H9 (cell line): ENCODE measurements at regions not wholly inside any gene's neighbourhood (a gene's known extent, or its start where the extent isn't known, plus 50 kb on each side); places are given as distances from the start of the nearest gene placed in this dataset.

Experiments used
- DNase-seq: peaks from one replicate; pipeline ENCODE4 v3.0.0-alpha.2; 2017
- H2AFZ ChIP-seq: one replicate; pipeline ENCODE4 v1.6.1; 2013; ENCODE audit warnings: mild to moderate bottlenecking, low read length, control low read depth, moderate library complexity
- H2AK5ac ChIP-seq: 2 replicates; pipeline ENCODE4 v1.6.1; 2013; ENCODE audit warnings: low read length, control low read depth, mixed read lengths; ENCODE audit not compliant: insufficient read length
- H2BK120ac ChIP-seq: one replicate; pipeline ENCODE4 v1.6.1; 2013; ENCODE audit warnings: low read depth, mild to moderate bottlenecking, low read length, control low read depth, inconsistent platforms; ENCODE audit not compliant: poor library complexity, severe bottlenecking
- H2BK12ac ChIP-seq: 2 replicates; pipeline ENCODE4 v1.6.1; 2013; ENCODE audit warnings: low read length, control low read depth, mixed read lengths, low read depth; ENCODE audit not compliant: insufficient read length
- H2BK15ac ChIP-seq: 2 replicates; pipeline ENCODE4 v1.6.1; 2013; ENCODE audit warnings: low read depth, low read length, control low read depth
- H2BK20ac ChIP-seq: one replicate; pipeline ENCODE4 v1.6.1; 2013; ENCODE audit warnings: low read depth, mild to moderate bottlenecking, low read length, control low read depth, inconsistent platforms; ENCODE audit not compliant: poor library complexity, severe bottlenecking
- H2BK5ac ChIP-seq: 2 replicates; pipeline ENCODE4 v1.6.1; 2013; ENCODE audit warnings: low read length, control low read depth, mixed read lengths; ENCODE audit not compliant: insufficient read length
- H3K14ac ChIP-seq: 2 replicates; pipeline ENCODE4 v1.6.1; 2013; ENCODE audit warnings: low read length, control low read depth; ENCODE audit not compliant: insufficient read depth
- H3K18ac ChIP-seq: 2 replicates; pipeline ENCODE4 v1.6.1; 2013; ENCODE audit warnings: low read depth, mild to moderate bottlenecking, mixed read lengths, low read length, control low read depth; ENCODE audit not compliant: insufficient read length
- H3K23ac ChIP-seq: 2 replicates; pipeline ENCODE4 v1.6.1; 2013; ENCODE audit warnings: low read length, control low read depth, mixed read lengths, low read depth; ENCODE audit not compliant: insufficient read length
- H3K23me2 ChIP-seq: 2 replicates; pipeline ENCODE4 v1.6.1; 2013; ENCODE audit warnings: low read depth, mild to moderate bottlenecking, mixed read lengths, low read length, control low read depth; ENCODE audit not compliant: insufficient read length, poor library complexity, severe bottlenecking
- H3K27ac ChIP-seq: 2 replicates; pipeline ENCODE4 v1.5.1; 2013; ENCODE audit warnings: low read length, control low read depth, mixed read lengths, low read depth; ENCODE audit not compliant: insufficient read length
- H3K27me3 ChIP-seq: 2 replicates; pipeline ENCODE4 v1.6.1; 2013; ENCODE audit warnings: low read length, control low read depth, inconsistent platforms; ENCODE audit not compliant: insufficient read depth
- H3K4ac ChIP-seq: 2 replicates; pipeline ENCODE4 v1.6.1; 2013; ENCODE audit warnings: low read depth, mild to moderate bottlenecking, control low read depth, inconsistent platforms, low read length, moderate library complexity
- H3K4me1 ChIP-seq: 2 replicates; pipeline ENCODE4 v1.6.1; 2013; ENCODE audit warnings: low read length, control low read depth, inconsistent platforms; ENCODE audit not compliant: insufficient read depth
- H3K4me2 ChIP-seq: 2 replicates; pipeline ENCODE4 v1.6.1; 2013; ENCODE audit warnings: low read length, control low read depth, mixed read lengths; ENCODE audit not compliant: insufficient read length, insufficient read depth
- H3K56ac ChIP-seq: 2 replicates; pipeline ENCODE4 v1.6.1; 2013; ENCODE audit warnings: low read depth, mild to moderate bottlenecking, mixed read lengths, low read length, control low read depth; ENCODE audit not compliant: insufficient read length
- H3K79me1 ChIP-seq: 2 replicates; pipeline ENCODE4 v1.6.1; 2013; ENCODE audit warnings: low read depth, mild to moderate bottlenecking, moderate library complexity, low read length, control low read depth, inconsistent platforms; ENCODE audit not compliant: insufficient read depth, poor library complexity, severe bottlenecking
- H3K79me2 ChIP-seq: 2 replicates; pipeline ENCODE4 v1.6.1; 2013; ENCODE audit warnings: low read length, control low read depth, inconsistent platforms; ENCODE audit not compliant: insufficient read depth
- H3K9ac ChIP-seq: 2 replicates; pipeline ENCODE4 v1.6.1; 2013; ENCODE audit warnings: low read length, control low read depth, mixed read lengths; ENCODE audit not compliant: insufficient read length; ENCODE audit errors: extremely low read depth
- H3K9me3 ChIP-seq: one replicate; pipeline ENCODE4 v1.6.1; 2013; ENCODE audit warnings: low read depth, low read length, inconsistent platforms; ENCODE audit not compliant: control insufficient read depth
- H3T11ph ChIP-seq: one replicate; pipeline ENCODE4 v1.6.1; 2013; ENCODE audit warnings: mild to moderate bottlenecking, low read length, control low read depth, inconsistent platforms
- H4K20me1 ChIP-seq: one replicate; pipeline ENCODE4 v1.6.1; 2013; ENCODE audit not compliant: control insufficient read depth, insufficient read length, insufficient read depth
- H4K5ac ChIP-seq: 2 replicates; pipeline ENCODE4 v1.6.1; 2013; ENCODE audit warnings: low read depth, mild to moderate bottlenecking, mixed read lengths, low read length, control low read depth; ENCODE audit not compliant: insufficient read length
- H4K8ac ChIP-seq: replicated peaks from 2 replicates; pipeline ENCODE4 v1.6.1; 2013; ENCODE audit warnings: low read length, control low read depth, mixed read lengths, low read depth; ENCODE audit not compliant: insufficient read length
- H4K91ac ChIP-seq: 2 replicates; pipeline ENCODE4 v1.6.1; 2013; ENCODE audit warnings: low read depth, mild to moderate bottlenecking, moderate library complexity, mixed read lengths, low read length, control low read depth; ENCODE audit not compliant: insufficient read length
- H3K27ac Mint-ChIP-seq, 3 experiments: 2 replicates in 2 of 3; 3 replicates in 1 of 3; pipeline ENCODE4 v1.8.0; 2020 to 2021; ENCODE audit warnings: mixed read lengths in 3 of 3, mild to moderate bottlenecking in 1 of 3, moderate library complexity in 1 of 3
- H3K27me3 Mint-ChIP-seq: 2 replicates; pipeline ENCODE4 v1.8.0; 2021; ENCODE audit warnings: low read depth, mild to moderate bottlenecking, moderate library complexity, mixed read lengths
- H3K36me3 Mint-ChIP-seq, 3 experiments: 2 replicates in 2 of 3; 3 replicates in 1 of 3; pipeline ENCODE4 v1.8.0; 2020 to 2021; ENCODE audit warnings: low read depth in 3 of 3, mixed read lengths in 3 of 3; ENCODE audit not compliant: insufficient read depth in 1 of 3
- H3K4me1 Mint-ChIP-seq, 2 experiments: 2 replicates each; pipeline ENCODE4 v1.8.0; 2020; ENCODE audit warnings: mixed read lengths in 2 of 2
- H3K4me3 Mint-ChIP-seq, 2 experiments: 2 replicates in 1 of 2; 3 replicates in 1 of 2; pipeline ENCODE4 v1.8.0; 2020 to 2021; ENCODE audit warnings: mild to moderate bottlenecking in 2 of 2, mixed read lengths in 2 of 2, moderate library complexity in 1 of 2
- H3K9me3 Mint-ChIP-seq, 2 experiments: 2 replicates in 1 of 2; 3 replicates in 1 of 2; pipeline ENCODE4 v1.8.0; 2020; ENCODE audit warnings: mild to moderate bottlenecking in 2 of 2, mixed read lengths in 2 of 2, moderate library complexity in 1 of 2
- WGBS: extraction: QIAGEN DNeasy Blood & Tissue Kit; methylation state at CpG from one replicate; pipeline ENCODE4 v1.1.7; 2013; ENCODE audit warnings: missing lambda C conversion rate, low lambda C conversion rate, mixed read lengths; ENCODE audit not compliant: insufficient read length; ENCODE audit errors: extremely low coverage; 5-methylcytosine and 5-hydroxymethylcytosine counted together
- TF ChIP-seq, protein P1 (sequence below): fragments of 200-600 bp; sonication (generic); conservative IDR thresholded peaks from 3 replicates; pipeline ENCODE4 v1.8.0; 2021; ENCODE audit warnings: antibody characterized with exemption, mild to moderate bottlenecking

DNA sequence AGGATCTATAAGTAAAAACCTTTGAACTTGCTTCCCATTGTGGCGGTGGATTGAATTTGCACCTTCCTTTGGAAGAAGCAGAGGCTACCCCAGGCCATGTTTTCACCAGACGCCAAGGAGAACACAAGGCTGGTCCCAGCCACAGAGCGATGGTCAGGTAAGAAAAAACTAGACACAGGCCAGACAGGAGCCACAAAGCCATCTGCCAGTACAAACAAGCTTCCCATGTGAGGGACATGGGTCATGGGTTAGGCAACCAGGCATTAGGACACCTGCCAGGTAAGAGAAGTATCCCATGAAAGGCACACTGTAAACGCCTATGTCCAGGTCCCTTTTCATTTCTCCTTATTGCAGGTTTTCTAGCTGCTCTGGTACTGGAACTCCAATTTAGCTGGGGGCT is 190.2 kb downstream of the KLF13 start:
- Mint-ChIP-seq H3K4me1 (peaks cover 5% of the 10 kb centered on the region in 2 experiments), H3K27ac (peak overlapping the region in 1 of 3 experiments; percentile 29; a peak in 1 of 7 replicates), H3K27me3 (no peaks in the 10 kb centered on the region; the same call in none of the 2 replicates), H3K4me3 (no peak overlapping the region; a peak in 1 of 5 replicates), H3K9me3 (no peaks in the 10 kb centered on the region; a peak in 2 of 5 replicates), H3K36me3 (no peaks in the 10 kb centered on the region)
- Histone ChIP-seq H4K91ac (no peak overlapping the region), H3K4ac (no peak overlapping the region), H3K27me3 (no peaks in the 10 kb centered on the region), H3K23me2 (no peaks in the 10 kb centered on the region), H4K20me1 (no peaks in the 10 kb centered on the region), H3T11ph (no peak overlapping the region), H2BK20ac (no peak overlapping the region), H2BK120ac (no peak overlapping the region), H3K79me1 (no peaks in the 10 kb centered on the region), H4K5ac (no peak overlapping the region), H2AFZ (no peak overlapping the region), H3K9me3 (no peaks in the 10 kb centered on the region), H3K4me1 (peaks cover under 1% of the 10 kb centered on the region; the same call in 1 of the 2 replicates), H2BK15ac (no peak overlapping the region), H3K4me2 (no peak overlapping the region), H2BK12ac (no peak overlapping the region), H3K79me2 (no peaks in the 10 kb centered on the region), H3K23ac (no peak overlapping the region), H3K18ac (no peak overlapping the region), H3K27ac (no peak overlapping the region), H3K56ac (no peak overlapping the region), H3K9ac (no peak overlapping the region), H4K8ac (no peak overlapping the region), H2AK5ac (no peak overlapping the region), H3K14ac (no peak overlapping the region), H2BK5ac (no peak overlapping the region)
- no peak for DNase-seq
- TF ChIP-seq, protein P1, sequence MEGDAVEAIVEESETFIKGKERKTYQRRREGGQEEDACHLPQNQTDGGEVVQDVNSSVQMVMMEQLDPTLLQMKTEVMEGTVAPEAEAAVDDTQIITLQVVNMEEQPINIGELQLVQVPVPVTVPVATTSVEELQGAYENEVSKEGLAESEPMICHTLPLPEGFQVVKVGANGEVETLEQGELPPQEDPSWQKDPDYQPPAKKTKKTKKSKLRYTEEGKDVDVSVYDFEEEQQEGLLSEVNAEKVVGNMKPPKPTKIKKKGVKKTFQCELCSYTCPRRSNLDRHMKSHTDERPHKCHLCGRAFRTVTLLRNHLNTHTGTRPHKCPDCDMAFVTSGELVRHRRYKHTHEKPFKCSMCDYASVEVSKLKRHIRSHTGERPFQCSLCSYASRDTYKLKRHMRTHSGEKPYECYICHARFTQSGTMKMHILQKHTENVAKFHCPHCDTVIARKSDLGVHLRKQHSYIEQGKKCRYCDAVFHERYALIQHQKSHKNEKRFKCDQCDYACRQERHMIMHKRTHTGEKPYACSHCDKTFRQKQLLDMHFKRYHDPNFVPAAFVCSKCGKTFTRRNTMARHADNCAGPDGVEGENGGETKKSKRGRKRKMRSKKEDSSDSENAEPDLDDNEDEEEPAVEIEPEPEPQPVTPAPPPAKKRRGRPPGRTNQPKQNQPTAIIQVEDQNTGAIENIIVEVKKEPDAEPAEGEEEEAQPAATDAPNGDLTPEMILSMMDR = no peak
- no CpG with 5 or more reads among the region's 4 CpGs for WGBS
